Peyer's patch (tissue), 4 donors: ENCODE measurements at regions not wholly inside any gene's neighbourhood (a gene's known extent, or its start where the extent isn't known, plus 50 kb on each side); places are given as distances from the start of the nearest gene placed in this dataset.

Experiments
- CTCF ChIP-seq, 6 experiments: fragments of 450-650 bp in 4 of 6; fragments of 200-600 bp in 2 of 6; sonication (generic) in 1 of 6; IDR thresholded peaks; one replicate each; pipeline ENCODE4 v1.5.1; 2017 to 2019; ENCODE audit warnings: antibody characterized with exemption in 6 of 6, mild to moderate bottlenecking in 3 of 6, moderate library complexity in 1 of 6
- POLR2A ChIP-seq, 2 donors: fragments of 450-650 bp; IDR thresholded peaks; one replicate each; pipeline ENCODE4 v1.5.1; 2017; ENCODE audit warnings: antibody characterized with exemption in 2 of 2, mild to moderate bottlenecking in 2 of 2, moderate library complexity in 2 of 2

GRCh38 chr7:46633200-46633599 is 712.1 kb upstream of the IGFBP3 start:
- TF ChIP-seq CTCF (IDR thresholded peaks at IDR 0.05) (no peak), POLR2A (IDR thresholded peaks at IDR 0.05) (no peak)
